Medulla oblongata (tissue), 1 donor: ENCODE measurements at regions not wholly inside any gene's neighbourhood (a gene's known extent, or its start where the extent isn't known, plus 50 kb on each side); places are given as distances from the start of the nearest gene placed in this dataset.
"Not testable (repeated sequence)": the region's sequence is repeated elsewhere in the genome, so short reads cannot be mapped to it uniquely, and the experiment has no call there.

ENCODE experiments used
- DNase-seq: peaks from one replicate; pipeline ENCODE4 v3.0.0-alpha.2; 2015; ENCODE audit errors: extremely low spot score

- DNase-seq, result no peak
Observed at GRCh38 chr5:40141418-40141817, 538.3 kb upstream of the PTGER4 start.

- no peak for DNase-seq
Observed at GRCh38 chr5:40137223-40137622, 542.5 kb upstream of the PTGER4 start.

- DNase-seq, result no peak
Observed at GRCh38 chr5:40134883-40135520, 544.7 kb upstream of the PTGER4 start.

GRCh38 chr5:40124367-40124766 is 555.3 kb upstream of the PTGER4 start:
- DNase-seq, result no peak

GRCh38 chr5:40121236-40121635 is 558.5 kb upstream of the PTGER4 start:
- no peak for DNase-seq

- no peak for DNase-seq
Observed at GRCh38 chr5:40112875-40113274, 566.8 kb upstream of the PTGER4 start.

DNA sequence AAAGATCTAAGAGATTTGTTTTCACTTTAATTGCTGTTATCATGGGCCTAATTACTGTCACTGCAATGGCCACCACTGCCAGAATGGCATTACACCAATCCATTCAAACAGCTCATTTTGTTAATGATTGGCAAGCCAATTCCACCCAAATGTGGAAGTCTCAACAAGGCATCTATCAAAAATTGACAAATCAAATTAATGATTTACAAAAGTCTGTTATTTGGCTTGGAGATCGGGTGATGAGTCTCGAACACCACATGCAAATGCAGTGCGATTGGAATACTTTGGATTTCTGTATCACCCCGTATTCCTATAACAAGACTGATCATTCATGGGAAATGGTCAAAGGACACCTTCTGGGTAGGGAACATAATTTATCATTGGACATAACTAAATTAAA is 568.7 kb upstream of the PTGER4 start:
- DNase-seq, result not testable (repeated sequence)

DNA sequence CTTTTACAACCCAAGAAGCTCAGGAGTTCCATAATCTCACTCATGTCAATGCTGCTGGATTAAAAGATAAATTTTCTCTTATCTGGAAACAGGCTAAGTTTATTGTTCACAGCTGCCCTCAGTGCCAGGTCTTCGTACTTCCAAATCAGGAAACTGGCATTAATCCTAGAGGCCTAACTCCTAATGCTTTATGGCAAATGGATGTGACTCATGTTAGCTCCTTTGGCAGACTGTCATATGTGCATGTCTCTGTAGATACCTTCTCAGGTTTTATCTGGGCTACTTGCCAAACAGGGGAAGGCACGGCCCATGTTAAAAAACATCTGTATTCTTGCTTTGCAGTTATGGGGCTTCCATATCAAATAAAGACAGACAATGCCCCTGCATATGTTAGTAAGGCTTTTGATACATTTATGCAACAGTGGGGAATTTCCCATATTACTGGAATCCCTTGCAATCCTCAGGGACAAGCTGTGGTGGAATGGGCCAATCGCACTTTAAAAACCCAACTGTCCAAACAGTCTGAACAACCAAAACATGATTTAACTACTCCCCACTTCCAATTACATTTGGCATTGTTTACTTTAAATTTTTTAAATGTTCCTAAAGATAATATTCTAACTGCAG is 570.8 kb upstream of the PTGER4 start:
- DNase-seq, result not testable (repeated sequence)

DNA sequence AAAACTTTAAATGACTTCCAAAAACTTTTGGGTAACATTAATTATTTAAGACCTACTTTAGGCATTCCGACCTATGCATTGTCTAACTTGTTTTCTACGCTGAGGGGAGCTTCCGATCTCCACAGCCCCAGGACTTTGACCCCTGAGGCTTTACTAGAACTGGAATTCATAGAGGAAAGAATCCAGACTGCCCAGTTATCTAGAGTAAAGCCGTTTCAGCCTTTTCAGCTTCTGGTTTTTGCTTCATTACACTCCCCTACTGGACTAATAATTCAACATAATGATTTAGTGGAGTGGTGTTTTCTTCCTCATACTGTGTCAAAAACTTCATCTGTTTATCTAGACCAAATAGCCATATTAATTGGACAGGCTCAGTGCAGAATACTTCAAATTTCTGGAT is 571.9 kb upstream of the PTGER4 start:
- not testable (repeated sequence) for DNase-seq

- DNase-seq, result no peak
Observed at GRCh38 chr5:40106847-40107246, 572.9 kb upstream of the PTGER4 start.

DNA sequence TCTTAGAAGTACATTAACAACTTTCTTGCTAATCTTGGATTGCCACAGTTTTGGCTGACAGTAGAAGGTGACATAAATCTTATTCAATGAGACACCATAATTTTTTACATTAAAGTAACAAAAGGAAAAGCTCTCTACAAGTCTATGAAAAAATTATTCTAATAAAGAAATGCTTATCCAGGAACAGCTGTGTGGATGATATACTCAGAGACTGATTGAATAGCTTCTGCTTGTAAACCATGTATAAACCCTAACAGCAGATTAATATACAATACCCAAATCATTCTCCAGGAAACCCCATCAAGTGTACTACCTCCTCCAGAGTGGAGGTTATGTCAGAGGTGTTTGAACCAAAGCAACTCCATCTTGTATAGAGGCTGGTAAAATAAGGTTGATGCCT is 581.4 kb upstream of the PTGER4 start:
- no peak for DNase-seq

GRCh38 chr5:40093550-40093949 is 586.2 kb upstream of the PTGER4 start:
- DNase-seq, result no peak

- DNase-seq, result no peak
Observed at GRCh38 chr5:40089269-40089668, 590.4 kb upstream of the PTGER4 start.

- DNase-seq, result no peak
Observed at GRCh38 chr5:40084614-40085013, 595.1 kb upstream of the PTGER4 start.

DNA sequence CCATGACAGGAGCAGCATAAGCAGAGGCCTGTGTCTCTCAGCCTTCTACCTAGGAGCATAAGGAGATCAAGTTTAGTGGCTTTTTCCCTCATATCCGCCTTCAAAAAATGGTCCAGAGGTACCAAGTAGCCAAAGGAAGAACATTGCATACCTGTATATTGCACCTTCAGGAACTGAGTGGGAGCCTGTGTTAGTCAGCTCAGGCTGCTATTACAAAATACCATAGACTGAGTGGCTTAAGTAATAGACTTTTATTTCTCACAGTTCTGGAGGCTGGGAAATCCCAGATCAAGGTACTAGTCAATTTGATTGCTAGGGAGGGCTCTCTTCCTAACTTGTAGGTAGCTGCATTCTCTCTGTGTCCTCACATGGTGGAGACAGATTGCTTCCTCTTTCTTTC is 597.4 kb upstream of the PTGER4 start:
- DNase-seq, result no peak

GRCh38 chr5:40080191-40080590 is 599.5 kb upstream of the PTGER4 start:
- no peak for DNase-seq

DNA sequence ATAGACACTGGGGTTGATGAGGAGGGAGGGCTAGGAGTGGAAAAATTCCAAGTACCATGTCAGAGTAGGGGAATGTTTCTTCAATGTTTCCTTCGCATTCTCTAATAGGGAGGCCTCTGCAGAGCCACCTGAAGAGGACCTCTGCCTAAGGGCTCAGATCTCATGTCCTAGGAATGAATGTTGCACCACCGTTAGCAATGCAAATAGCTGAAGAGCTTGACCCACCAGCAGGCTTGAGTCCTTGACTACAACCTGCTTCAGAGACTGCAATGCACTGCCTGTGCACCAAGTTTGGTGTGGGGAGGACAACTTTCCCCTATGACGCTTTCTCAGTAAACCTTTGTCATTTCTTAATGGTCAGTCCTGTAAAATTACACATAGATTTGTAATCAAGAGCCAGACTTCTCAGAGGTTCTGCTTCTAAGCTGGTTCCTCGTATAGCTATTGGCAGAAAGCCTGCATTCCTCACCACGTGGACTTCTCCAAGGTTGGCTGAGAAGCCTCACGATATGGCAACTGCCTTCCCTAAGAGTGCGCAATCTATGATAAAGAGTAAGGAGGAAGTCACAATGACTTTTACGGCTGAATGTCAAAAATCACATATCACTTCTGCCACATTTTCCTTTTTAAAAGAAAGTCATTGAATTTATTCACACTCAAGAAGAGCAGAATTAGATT is 600.7 kb upstream of the PTGER4 start:
- no peak for DNase-seq

DNA sequence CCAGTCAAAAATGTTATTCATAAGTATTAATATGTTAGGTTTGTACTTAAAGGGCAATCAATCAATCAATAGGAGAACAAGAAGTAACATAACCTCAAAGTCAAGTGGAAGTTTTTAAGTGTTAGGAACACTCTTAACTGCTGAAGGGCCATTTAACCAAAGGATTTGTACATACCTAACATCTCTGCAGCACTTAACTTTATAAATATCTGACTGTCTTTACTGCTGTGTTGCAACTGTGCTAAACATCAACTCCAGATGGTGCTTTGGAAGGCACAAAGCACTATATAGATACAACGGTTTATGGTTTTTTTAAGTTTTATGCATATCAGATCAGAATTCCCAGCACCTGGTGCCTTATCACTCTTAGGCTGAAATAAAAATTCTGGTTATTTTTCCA is 604.9 kb upstream of the PTGER4 start:
- DNase-seq, result no peak

GRCh38 chr5:40073927-40074326 is 605.8 kb upstream of the PTGER4 start:
- no peak for DNase-seq

DNA sequence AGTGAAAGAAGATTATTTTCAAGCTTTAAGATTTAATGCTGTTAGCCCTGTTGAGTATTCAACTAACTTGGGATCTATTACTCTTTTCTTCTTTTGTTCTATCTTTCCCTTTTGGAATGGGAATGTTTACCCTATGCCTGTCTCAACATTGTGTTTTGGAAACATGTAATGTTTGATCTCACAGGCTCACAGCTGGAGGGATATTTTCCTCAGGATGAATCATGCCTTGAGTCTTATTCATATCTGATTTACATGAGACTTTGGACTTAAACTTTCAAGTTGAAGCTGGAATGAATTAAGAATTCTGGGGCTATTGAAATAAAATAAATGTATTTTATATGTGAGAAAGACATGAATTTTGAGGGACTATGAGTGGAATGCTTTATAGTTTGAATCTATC is 607.8 kb upstream of the PTGER4 start:
- DNase-seq, result no peak

DNA sequence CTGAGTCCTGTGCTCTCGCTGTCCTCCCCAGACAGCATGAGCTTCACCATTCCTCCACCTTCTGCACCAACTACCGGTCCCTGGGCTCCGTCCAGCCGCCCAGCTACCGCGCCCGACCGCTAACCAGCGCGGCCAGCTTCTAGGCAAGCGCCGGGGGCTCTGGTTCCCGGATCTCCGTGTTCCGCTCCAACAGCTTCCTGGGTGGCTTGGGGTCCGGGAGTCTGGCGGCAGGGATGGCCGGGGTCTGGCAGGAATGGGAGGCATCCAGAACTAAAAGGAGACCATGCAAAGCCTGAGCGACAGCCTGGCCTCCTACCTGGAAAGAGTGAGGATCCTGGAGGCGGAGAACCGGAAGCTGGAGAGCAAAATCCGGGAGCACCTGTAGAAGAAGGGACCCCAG is 613.1 kb upstream of the PTGER4 start:
- no peak for DNase-seq

GRCh38 chr5:40052808-40053207 is 626.9 kb upstream of the PTGER4 start:
- DNase-seq, result no peak

DNA sequence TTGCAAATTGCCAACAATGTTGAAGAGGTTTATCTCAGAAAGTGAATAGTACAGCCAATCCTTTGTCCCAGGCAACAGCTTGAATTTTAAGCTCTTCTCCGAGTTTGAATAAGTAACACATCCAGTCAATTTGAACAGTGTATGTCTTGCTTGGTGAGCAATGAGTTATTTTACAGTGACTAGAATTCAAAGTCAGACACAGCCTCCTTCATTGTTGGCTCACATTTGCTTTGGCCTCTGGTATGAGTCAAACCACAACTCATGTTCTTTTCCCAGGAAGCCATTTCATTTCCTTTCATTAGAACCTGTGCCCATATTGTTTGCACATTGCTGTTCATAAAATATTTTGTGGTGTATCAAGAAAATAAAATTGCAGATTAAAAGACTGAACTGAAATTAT is 622.0 kb upstream of the DAB2 start:
- no peak for DNase-seq
